Natural killer cell treated with Interleukin-12 subunit alpha and Interleukin-12 subunit beta and Interleukin-15 and Interleukin-18, amount 100 ng/mL, for 72 hours (primary cell): ENCODE measurements at regions not wholly inside any gene's neighbourhood (a gene's known extent, or its start where the extent isn't known, plus 50 kb on each side); places are given as distances from the start of the nearest gene placed in this dataset.
"Not testable (repeated sequence)": the region's sequence is repeated elsewhere in the genome, so short reads cannot be mapped to it uniquely, and the experiment has no call there.

Experiments
- ATAC-seq, 2 donors: fragments of 150-1000 bp; cut with Tn5 transposase in 1 of 2; sonication (Bioruptor Pico), chemical (Tn5 transposase) in 1 of 2; 2 replicates each; pipeline ENCODE4 v1.10.0; 2021
- DNase-seq: peaks from one replicate; pipeline ENCODE4 v3.0.0; 2022; ENCODE audit warnings: low spot score
- H3K27ac Mint-ChIP-seq, 2 donors: 1 replicate in 1 of 2; 2 replicates in 1 of 2; pipeline ENCODE4 v1.8.0; 2022; ENCODE audit warnings: mixed read lengths in 2 of 2, mild to moderate bottlenecking in 1 of 2, moderate library complexity in 1 of 2
- H3K27me3 Mint-ChIP-seq, 2 donors: 1 replicate in 1 of 2; 2 replicates in 1 of 2; pipeline ENCODE4 v1.8.0; 2022; ENCODE audit warnings: mixed read lengths in 2 of 2
- H3K36me3 Mint-ChIP-seq: one replicate; pipeline ENCODE4 v1.8.0; 2022; ENCODE audit warnings: mixed read lengths
- H3K4me1 Mint-ChIP-seq, 2 donors: 1 replicate in 1 of 2; 2 replicates in 1 of 2; pipeline ENCODE4 v1.8.0; 2022; ENCODE audit warnings: low read depth in 2 of 2, mixed read lengths in 2 of 2, mild to moderate bottlenecking in 1 of 2
- H3K4me3 Mint-ChIP-seq: one replicate; pipeline ENCODE4 v1.8.0; 2022; ENCODE audit warnings: mixed read lengths
- H3K9me3 Mint-ChIP-seq: 2 replicates; pipeline ENCODE4 v1.8.0; 2022; ENCODE audit warnings: mixed read lengths

GRCh38 chr2:87583370-87583769, 164.5 kb upstream of the PLGLB2 start:
- not testable (repeated sequence) for H3K4me3 Mint-ChIP-seq, H3K4me1 Mint-ChIP-seq, DNase-seq, H3K36me3 Mint-ChIP-seq, H3K27me3 Mint-ChIP-seq, H3K27ac Mint-ChIP-seq, H3K9me3 Mint-ChIP-seq, ATAC-seq

DNA sequence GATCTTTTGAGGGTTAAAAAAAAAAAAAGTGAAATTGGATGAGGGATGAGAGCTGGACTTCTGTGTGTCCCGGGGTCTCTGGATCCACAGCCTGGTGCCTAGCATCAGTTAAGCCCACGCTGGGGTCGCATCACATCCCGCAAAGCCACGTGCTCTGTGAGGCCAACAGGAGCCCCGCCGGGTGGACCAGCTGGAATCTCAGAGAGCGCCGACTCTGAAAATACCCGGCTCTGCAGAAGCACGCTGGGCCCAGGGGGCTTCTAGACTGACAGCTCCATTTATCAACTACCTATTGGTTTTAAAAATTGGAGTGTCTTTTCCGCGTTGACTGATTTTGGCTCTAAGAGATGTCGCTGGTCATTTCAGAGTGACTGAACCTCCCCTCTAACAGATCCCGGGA, 164.1 kb upstream of the PLGLB2 start:
- H3K4me1 Mint-ChIP-seq, H3K27me3 Mint-ChIP-seq, H3K36me3 Mint-ChIP-seq, H3K27ac Mint-ChIP-seq, H3K9me3 Mint-ChIP-seq, ATAC-seq, DNase-seq, H3K4me3 Mint-ChIP-seq: not testable (repeated sequence)

DNA sequence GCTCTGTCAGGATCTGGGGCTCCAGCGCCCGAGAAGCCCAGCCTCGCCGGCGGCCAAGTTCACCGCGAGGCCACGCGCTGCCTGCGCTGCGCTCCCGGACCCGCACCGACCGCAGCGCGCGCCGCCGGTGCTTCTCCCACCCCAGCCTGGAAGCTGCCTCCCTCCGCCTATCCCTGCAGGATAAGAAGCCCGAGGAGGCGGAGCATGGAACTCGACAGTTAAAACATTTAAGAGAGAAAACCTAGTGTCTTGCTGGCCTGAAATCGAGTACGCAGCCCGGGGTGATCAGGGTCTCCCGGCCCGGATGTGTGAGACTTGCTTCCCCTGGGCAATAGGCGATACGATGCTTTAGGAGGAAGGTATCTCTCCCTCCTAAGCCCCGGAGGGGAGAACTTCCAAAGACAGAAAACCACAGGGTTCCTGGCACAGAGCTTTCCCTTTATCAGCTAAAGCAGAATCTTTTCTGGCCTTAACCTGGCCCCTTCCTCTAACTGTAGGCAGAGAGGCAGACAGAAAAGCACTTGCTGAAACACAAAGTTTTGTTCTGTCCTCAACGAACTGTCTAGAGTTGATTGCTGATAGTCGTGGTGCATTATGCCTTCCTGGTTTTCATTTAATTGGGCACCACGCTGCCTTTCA, 163.5 kb upstream of the PLGLB2 start:
- not testable (repeated sequence) for H3K4me1 Mint-ChIP-seq, ATAC-seq, H3K9me3 Mint-ChIP-seq, H3K4me3 Mint-ChIP-seq, DNase-seq, H3K36me3 Mint-ChIP-seq, H3K27me3 Mint-ChIP-seq, H3K27ac Mint-ChIP-seq

- not testable (repeated sequence) for H3K9me3 Mint-ChIP-seq, DNase-seq, H3K27ac Mint-ChIP-seq, H3K36me3 Mint-ChIP-seq, H3K27me3 Mint-ChIP-seq, H3K4me1 Mint-ChIP-seq, ATAC-seq, H3K4me3 Mint-ChIP-seq
Measured at GRCh38 chr2:87587934-87588333, 160.0 kb upstream of the PLGLB2 start.

- not testable (repeated sequence) for H3K4me3 Mint-ChIP-seq, H3K27ac Mint-ChIP-seq, H3K4me1 Mint-ChIP-seq, H3K9me3 Mint-ChIP-seq, DNase-seq, H3K36me3 Mint-ChIP-seq, H3K27me3 Mint-ChIP-seq, ATAC-seq
Measured at GRCh38 chr2:87592974-87593373, 154.9 kb upstream of the PLGLB2 start.

GRCh38 chr2:87593784-87594610, 153.9 kb upstream of the PLGLB2 start:
- not testable (repeated sequence) for H3K27me3 Mint-ChIP-seq, H3K27ac Mint-ChIP-seq, H3K4me3 Mint-ChIP-seq, H3K36me3 Mint-ChIP-seq, H3K4me1 Mint-ChIP-seq, DNase-seq, H3K9me3 Mint-ChIP-seq
- ATAC-seq: peak; percentile 43 to 48

GRCh38 chr2:87594611-87594992, 153.3 kb upstream of the PLGLB2 start:
- not testable (repeated sequence) for H3K9me3 Mint-ChIP-seq, H3K36me3 Mint-ChIP-seq, H3K4me3 Mint-ChIP-seq, H3K4me1 Mint-ChIP-seq, DNase-seq, H3K27me3 Mint-ChIP-seq, H3K27ac Mint-ChIP-seq, ATAC-seq

DNA sequence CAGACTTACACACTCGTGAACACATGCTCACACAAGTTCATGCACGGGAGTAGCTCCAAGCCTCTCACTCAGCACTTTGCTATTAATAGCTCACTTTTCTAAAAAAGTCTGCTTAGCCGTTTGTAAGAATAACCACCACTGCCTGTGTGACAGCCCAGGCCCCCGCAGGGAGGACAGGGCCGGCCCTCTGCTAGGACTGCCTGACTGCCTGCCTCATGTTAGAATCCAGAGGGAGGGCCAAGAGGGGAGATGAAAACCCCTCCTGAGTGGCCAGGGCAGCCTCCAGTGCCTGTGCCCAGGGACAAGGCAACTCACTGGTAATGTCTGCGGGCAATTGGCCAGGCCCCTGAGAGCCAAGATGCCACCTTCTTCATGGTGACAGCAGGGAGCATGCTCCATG, 152.9 kb upstream of the PLGLB2 start:
- not testable (repeated sequence) for H3K27me3 Mint-ChIP-seq, H3K9me3 Mint-ChIP-seq, H3K4me1 Mint-ChIP-seq, H3K27ac Mint-ChIP-seq, H3K36me3 Mint-ChIP-seq, ATAC-seq, H3K4me3 Mint-ChIP-seq, DNase-seq

- H3K4me3 Mint-ChIP-seq, H3K36me3 Mint-ChIP-seq, H3K27ac Mint-ChIP-seq, H3K4me1 Mint-ChIP-seq, H3K27me3 Mint-ChIP-seq, H3K9me3 Mint-ChIP-seq, DNase-seq, ATAC-seq: not testable (repeated sequence)
Measured at GRCh38 chr2:87600961-87601360, 146.9 kb upstream of the PLGLB2 start.

DNA sequence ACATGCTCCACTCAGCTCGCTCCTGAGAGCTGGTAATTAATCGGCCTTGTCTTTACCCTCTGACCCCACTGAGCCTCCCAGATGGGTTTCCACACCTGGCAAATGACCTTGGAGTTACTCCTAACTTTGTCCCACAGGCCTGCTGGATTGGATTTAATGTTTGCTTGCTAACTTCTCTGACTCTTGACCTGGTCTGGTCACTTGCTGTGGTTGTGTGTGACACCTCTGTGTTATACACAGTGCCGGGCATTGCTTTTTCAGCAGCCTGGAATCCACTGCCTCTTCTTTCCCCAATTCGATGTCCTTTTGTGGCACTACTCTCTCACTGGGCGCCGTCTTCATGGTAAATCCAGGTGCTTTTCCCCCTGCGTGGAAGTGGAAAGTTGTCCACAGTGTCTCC, 145.8 kb upstream of the PLGLB2 start:
- H3K27ac Mint-ChIP-seq, H3K9me3 Mint-ChIP-seq, H3K4me3 Mint-ChIP-seq, H3K27me3 Mint-ChIP-seq, H3K4me1 Mint-ChIP-seq, H3K36me3 Mint-ChIP-seq, DNase-seq, ATAC-seq: not testable (repeated sequence)

DNA sequence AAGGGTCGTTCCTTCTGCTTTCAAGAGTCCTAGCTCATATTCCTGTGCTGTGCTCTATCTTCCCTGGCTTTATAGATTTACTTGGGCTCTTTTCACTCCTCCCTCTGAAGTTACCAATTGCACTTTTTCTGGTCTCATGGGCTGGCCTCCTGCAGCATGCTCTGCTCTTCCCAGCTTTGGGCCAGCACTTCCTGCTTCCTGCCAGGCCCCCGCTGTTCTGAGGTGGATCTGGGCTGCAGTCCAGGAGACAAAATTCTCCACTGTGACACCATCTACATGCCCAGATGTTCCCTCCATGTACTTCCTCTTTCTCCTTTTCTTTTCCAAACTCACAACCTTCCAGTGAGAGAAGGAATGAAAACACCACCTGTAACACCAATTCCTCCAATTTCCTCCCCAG, 145.2 kb upstream of the PLGLB2 start:
- DNase-seq, H3K27ac Mint-ChIP-seq, ATAC-seq, H3K4me1 Mint-ChIP-seq, H3K9me3 Mint-ChIP-seq, H3K36me3 Mint-ChIP-seq, H3K4me3 Mint-ChIP-seq, H3K27me3 Mint-ChIP-seq: not testable (repeated sequence)

DNA sequence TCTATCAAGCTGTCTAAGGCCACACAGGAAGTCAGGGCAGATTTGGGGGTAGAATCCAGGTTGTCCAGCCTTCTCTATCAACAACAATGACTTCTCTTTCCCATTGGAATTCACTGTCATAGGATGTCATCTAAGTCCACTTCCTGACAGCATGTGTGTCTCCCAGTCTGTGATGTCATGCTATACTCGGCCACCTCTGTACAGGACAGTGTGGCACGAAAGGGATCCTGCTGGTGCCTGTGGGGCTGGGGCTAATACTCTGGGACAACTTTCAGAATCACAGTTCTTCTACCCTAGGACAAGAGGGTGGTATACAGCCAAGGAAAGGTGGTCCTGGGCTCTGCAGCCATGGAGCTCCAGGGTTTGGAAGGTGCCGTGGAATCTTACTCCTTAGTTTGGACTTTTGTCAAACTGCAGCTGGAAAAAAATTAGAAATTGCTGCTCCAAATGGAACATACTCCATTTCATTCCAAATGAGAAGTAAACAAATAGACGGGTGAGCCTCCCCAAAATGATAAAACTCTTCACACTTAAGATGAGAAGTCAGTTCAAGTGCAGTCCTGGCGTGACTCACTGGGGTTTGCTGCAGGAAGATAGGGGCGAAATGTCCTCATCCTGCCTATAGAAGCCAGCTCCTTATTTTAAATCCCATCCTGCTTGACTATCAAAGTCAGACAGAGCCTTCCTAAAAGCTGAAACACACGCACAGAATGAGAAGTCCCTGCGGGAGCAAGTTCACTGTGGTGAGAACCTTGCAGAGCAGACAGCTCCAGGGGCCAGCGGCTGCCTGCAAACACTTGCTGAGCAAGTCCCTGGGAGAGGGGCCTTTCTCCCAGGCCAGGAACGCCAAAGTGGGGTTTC, 144.2 kb upstream of the PLGLB2 start:
- not testable (repeated sequence) for H3K9me3 Mint-ChIP-seq, H3K4me3 Mint-ChIP-seq, H3K4me1 Mint-ChIP-seq, H3K36me3 Mint-ChIP-seq, H3K27me3 Mint-ChIP-seq, DNase-seq, ATAC-seq, H3K27ac Mint-ChIP-seq

DNA sequence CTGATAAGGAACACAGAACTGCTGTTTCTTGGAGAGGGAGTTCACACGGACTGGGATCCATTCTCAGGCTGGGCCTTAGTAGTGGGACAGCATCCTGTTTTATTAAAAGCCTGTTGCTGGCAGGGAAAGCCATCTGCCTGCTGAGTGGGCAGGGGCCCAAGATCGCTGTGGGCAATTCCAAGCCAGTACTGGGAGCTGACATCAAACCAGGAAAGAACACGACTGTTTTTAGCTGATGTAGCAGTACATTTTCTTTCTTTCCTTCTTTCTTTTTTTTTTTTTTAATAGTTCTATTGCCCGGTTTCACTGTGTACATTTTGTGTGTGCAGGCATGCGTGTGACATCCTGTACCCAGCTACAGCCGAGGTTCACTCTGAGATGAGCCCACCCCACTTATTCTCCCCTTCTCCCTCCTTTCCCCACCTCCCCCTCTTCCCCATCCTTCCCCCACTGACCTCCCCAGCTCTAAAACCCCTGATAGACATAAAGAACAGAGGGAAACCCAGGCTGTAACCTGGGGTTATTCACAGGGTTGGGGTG, 143.5 kb upstream of the PLGLB2 start:
- not testable (repeated sequence) for DNase-seq, H3K27ac Mint-ChIP-seq, H3K27me3 Mint-ChIP-seq, H3K9me3 Mint-ChIP-seq, H3K36me3 Mint-ChIP-seq, ATAC-seq, H3K4me3 Mint-ChIP-seq, H3K4me1 Mint-ChIP-seq

DNA sequence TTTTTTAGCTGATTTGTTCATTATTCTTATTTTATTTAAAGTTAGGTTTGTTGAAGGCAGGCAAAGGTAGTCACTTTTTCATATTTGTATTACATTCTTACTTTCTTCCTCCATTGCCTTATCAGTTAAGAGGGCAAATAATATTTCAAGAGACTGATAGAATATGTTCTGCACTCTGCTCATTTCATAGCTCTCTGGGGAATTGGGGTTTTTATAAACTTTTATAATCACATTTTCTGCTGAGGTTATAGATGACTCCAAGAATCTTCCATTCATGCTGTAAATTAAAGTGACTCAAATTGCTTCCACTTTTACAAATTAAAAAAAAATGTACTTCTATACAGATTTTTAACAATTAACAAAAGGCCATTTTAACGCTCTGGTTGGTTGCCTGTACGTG, 142.9 kb upstream of the PLGLB2 start:
- DNase-seq, ATAC-seq, H3K27ac Mint-ChIP-seq, H3K4me3 Mint-ChIP-seq, H3K9me3 Mint-ChIP-seq, H3K36me3 Mint-ChIP-seq, H3K27me3 Mint-ChIP-seq, H3K4me1 Mint-ChIP-seq: not testable (repeated sequence)
